Mammary epithelial cell (primary cell): ENCODE measurements at regions not wholly inside any gene's neighbourhood (a gene's known extent, or its start where the extent isn't known, plus 50 kb on each side); places are given as distances from the start of the nearest gene placed in this dataset.

ENCODE experiments used
- CTCF ChIP-seq, 2 donors: IDR thresholded peaks in 1 of 2; conservative IDR thresholded peaks in 1 of 2; 2 replicates each; pipeline ENCODE4 v1.5.1; 2011 to 2012; ENCODE audit warnings: inconsistent platforms in 2 of 2, low read length in 2 of 2, mild to moderate bottlenecking in 2 of 2, control low read depth in 1 of 2, low read depth in 1 of 2; ENCODE audit not compliant: insufficient read depth in 1 of 2; ENCODE audit errors: extremely low read depth in 1 of 2
- EZH2 ChIP-seq: IDR thresholded peaks from 2 replicates; pipeline ENCODE4 v1.6.1; 2012; ENCODE audit warnings: low read length, inconsistent platforms, borderline replicate concordance

DNA sequence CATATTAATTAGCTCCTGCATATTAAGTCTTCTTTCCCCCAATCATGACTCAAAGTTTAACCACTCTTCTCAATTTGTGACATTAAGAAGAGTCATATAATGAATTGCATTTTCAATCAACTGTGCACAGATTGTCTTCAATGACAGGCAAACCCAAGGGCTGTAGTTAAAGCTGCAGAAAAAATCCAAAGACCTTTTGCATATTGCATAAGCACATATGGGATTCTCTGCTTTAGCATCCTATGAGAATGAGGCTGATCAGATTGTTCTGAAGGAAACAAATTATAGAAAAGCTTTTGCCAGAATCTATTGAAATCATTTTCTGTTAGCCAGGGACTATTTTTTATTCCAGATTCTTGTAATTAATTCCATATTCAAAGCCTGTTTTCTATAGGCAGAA, 112.3 kb downstream of the FAM170A start:
- no peak for TF ChIP-seq CTCF (conservative IDR thresholded peaks at IDR 0.05 in 1 of 2, IDR thresholded peaks at IDR 0.05 in 1 of 2; ENCODE audit: extremely low read depth in 1 of 2, insufficient read depth in 1 of 2, low read depth in 1 of 2, low read length in 2 of 2)
- TF ChIP-seq EZH2, result no peak
